Adipocyte (in vitro differentiated cells): ENCODE measurements at regions not wholly inside any gene's neighbourhood (a gene's known extent, or its start where the extent isn't known, plus 50 kb on each side); places are given as distances from the start of the nearest gene placed in this dataset.

Experiments
- DNase-seq: peaks from one replicate; pipeline ENCODE4 v3.0.0-alpha.2; 2015; ENCODE audit warnings: low read depth
- H3K27me3 ChIP-seq: replicated peaks from 2 replicates; pipeline ENCODE4 v1.7.0; 2013; ENCODE audit warnings: mild to moderate bottlenecking, low read length, moderate library complexity; ENCODE audit not compliant: control insufficient read depth, insufficient read depth
- H3K36me3 ChIP-seq: 2 replicates; pipeline ENCODE4 v1.7.0; 2013; ENCODE audit warnings: low read length, mild to moderate bottlenecking, moderate library complexity; ENCODE audit not compliant: control insufficient read depth, insufficient read depth, severe bottlenecking
- H3K4me1 ChIP-seq: 2 replicates; pipeline ENCODE4 v1.7.0; 2013; ENCODE audit warnings: mild to moderate bottlenecking, low read length, moderate library complexity; ENCODE audit not compliant: control insufficient read depth, insufficient read depth
- H3K4me3 ChIP-seq: 2 replicates; pipeline ENCODE4 v1.7.0; 2013; ENCODE audit warnings: mild to moderate bottlenecking, low read length, moderate library complexity
- H3K9ac ChIP-seq: 2 replicates; pipeline ENCODE4 v1.7.0; 2013; ENCODE audit warnings: mild to moderate bottlenecking, low read length, moderate library complexity
- H3K9me3 ChIP-seq: 2 replicates; pipeline ENCODE4 v1.7.0; 2013; ENCODE audit warnings: mild to moderate bottlenecking, low read length, moderate library complexity; ENCODE audit not compliant: control insufficient read depth

- Histone ChIP-seq H3K27me3 (no peaks in the 10 kb centered on the region), H3K4me3 (no peak overlapping the region), H3K9ac (no peak overlapping the region), H3K9me3 (peaks cover 8% of the 10 kb centered on the region), H3K36me3 (no peaks in the 10 kb centered on the region), H3K4me1 (peaks cover 30% of the 10 kb centered on the region)
- no peak for DNase-seq
These were observed 50.3 kb upstream of the STX16 start for GRCh38 chr20:58600756-58601155.

DNA sequence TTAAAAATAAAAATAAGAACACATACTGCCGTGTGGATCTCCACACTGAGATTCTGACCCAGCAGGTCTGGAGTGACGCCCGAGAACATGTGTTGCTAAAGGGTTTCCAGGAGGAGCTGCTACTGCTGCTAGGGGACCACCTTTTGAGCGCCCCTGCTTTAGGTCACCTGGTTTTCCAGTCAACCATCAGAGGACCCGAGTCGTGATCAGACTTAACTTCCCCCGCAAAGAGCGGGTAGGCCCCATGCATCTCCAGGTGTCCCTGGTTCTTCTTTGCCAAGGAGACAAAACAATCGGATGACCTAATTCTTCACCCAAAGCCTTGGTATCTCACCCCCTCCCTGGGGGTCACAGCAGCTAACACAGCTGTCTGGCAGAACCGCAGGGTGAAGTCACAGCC lies 51.1 kb upstream of the STX16 start:
- no peaks in the 10 kb centered on the region for H3K36me3 ChIP-seq
- no peaks in the 10 kb centered on the region for H3K27me3 ChIP-seq
- DNase-seq, result no peak
- H3K4me1 ChIP-seq, result peaks cover 30% of the 10 kb centered on the region
- H3K9ac ChIP-seq, result no peak overlapping the region
- H3K4me3 ChIP-seq, result no peak overlapping the region
- peaks cover 8% of the 10 kb centered on the region for H3K9me3 ChIP-seq

GRCh38 chr20:58598211-58599015 lies 52.7 kb upstream of the STX16 start:
- H3K4me1 ChIP-seq, result peaks cover 22% of the 10 kb centered on the region
- DNase-seq, result peak; percentile 78
- peaks cover 8% of the 10 kb centered on the region for H3K9me3 ChIP-seq
- H3K36me3 ChIP-seq, result no peaks in the 10 kb centered on the region
- H3K4me3 ChIP-seq, result no peak overlapping the region
- no peaks in the 10 kb centered on the region for H3K27me3 ChIP-seq
- no peak overlapping the region for H3K9ac ChIP-seq

- peaks cover 5% of the 10 kb centered on the region for H3K9me3 ChIP-seq
- DNase-seq, result peak; percentile 17
- H3K4me3 ChIP-seq, result no peak overlapping the region
- H3K9ac ChIP-seq, result peak overlapping the region; percentile 28
- no peaks in the 10 kb centered on the region for H3K36me3 ChIP-seq
- no peaks in the 10 kb centered on the region for H3K27me3 ChIP-seq
- H3K4me1 ChIP-seq, result peaks cover 22% of the 10 kb centered on the region
These were observed 53.7 kb upstream of the STX16 start for GRCh38 chr20:58597249-58597891.

GRCh38 chr20:58596750-58597248 lies 54.3 kb upstream of the STX16 start:
- Histone ChIP-seq H3K4me3 (no peak overlapping the region), H3K4me1 (peaks cover 22% of the 10 kb centered on the region), H3K27me3 (no peaks in the 10 kb centered on the region), H3K36me3 (no peaks in the 10 kb centered on the region), H3K9me3 (peaks cover 5% of the 10 kb centered on the region), H3K9ac (peak overlapping the region; percentile 28)
- DNase-seq, result peak; percentile 26

- H3K36me3 ChIP-seq, result no peaks in the 10 kb centered on the region
- H3K4me1 ChIP-seq, result peaks cover 22% of the 10 kb centered on the region
- DNase-seq, result no peak
- H3K4me3 ChIP-seq, result no peak overlapping the region
- H3K9ac ChIP-seq, result no peak overlapping the region
- H3K27me3 ChIP-seq, result peaks cover 4% of the 10 kb centered on the region
- H3K9me3 ChIP-seq, result peaks cover 5% of the 10 kb centered on the region
These were observed 54.8 kb upstream of the STX16 start for GRCh38 chr20:58596244-58596643.

DNA sequence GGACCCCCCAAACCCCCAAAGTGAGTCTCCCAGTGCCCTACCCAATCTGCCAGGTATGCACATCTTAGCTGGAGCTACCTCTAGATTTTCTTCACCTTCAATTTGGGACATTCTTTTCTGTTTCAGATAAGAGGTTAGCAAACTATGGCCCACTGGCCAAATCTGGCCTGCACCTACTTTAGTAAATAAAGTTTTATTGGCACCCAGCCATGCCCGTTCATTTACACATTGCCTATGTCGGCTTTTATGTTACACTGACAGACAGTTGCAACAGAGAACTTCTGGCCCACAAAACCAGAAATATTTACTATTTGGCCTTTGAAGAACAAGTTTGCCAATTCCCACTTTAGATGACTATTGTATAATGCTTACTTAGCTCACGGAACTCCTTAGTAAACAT lies 55.9 kb upstream of the STX16 start:
- Histone ChIP-seq H3K27me3 (peaks cover 9% of the 10 kb centered on the region), H3K36me3 (no peaks in the 10 kb centered on the region), H3K4me3 (no peak overlapping the region), H3K9me3 (peaks cover 5% of the 10 kb centered on the region), H3K4me1 (peaks cover 22% of the 10 kb centered on the region), H3K9ac (no peak overlapping the region)
- DNase-seq, result no peak

DNA sequence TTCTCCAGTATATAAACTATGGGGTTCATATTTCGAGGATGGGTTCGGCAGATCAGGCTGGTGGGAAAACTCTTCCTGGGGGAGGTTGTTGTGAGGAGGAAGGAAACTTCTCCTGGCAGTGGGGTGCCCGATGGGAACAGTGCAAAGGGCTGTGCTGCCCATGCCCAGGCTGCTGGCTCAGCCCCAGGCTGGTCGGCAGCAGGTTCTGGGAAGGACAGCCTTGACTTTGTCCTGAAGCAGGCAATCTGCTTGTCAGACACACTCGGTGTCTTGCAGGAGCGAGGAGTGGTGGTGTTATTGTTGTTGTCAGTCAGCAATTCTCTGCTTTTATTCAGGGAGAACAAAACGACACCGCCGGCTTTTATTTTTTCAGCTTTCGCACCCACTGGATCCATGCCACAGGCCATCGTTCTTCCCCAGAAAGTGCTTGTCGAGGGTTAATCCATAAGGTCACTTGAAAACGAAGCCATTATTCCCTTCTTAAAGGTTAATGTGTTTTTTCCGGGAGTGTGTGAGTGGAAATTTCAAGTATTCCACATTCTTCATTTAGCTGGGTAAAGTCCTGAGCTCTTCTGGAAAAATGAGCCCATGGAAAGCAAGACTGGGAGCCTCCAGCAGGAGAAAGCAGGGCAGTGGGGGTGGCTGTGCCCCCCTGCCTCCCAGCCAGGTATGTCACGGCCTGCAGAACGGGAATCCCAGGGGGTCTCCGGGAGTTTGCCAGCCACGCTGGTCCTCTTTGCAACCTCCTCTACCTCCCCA lies 57.0 kb upstream of the STX16 start:
- Histone ChIP-seq H3K4me3 (no peak overlapping the region), H3K36me3 (no peaks in the 10 kb centered on the region), H3K4me1 (peaks cover 22% of the 10 kb centered on the region), H3K9ac (no peak overlapping the region), H3K9me3 (peaks cover 5% of the 10 kb centered on the region), H3K27me3 (peaks cover 17% of the 10 kb centered on the region)
- no peak for DNase-seq

GRCh38 chr20:58592076-58592695 lies 58.9 kb upstream of the STX16 start:
- DNase-seq, result no peak
- Histone ChIP-seq H3K9ac (no peak overlapping the region), H3K36me3 (no peaks in the 10 kb centered on the region), H3K4me1 (peaks cover 7% of the 10 kb centered on the region), H3K4me3 (no peak overlapping the region), H3K9me3 (peaks cover 5% of the 10 kb centered on the region), H3K27me3 (peaks cover 17% of the 10 kb centered on the region)

DNA sequence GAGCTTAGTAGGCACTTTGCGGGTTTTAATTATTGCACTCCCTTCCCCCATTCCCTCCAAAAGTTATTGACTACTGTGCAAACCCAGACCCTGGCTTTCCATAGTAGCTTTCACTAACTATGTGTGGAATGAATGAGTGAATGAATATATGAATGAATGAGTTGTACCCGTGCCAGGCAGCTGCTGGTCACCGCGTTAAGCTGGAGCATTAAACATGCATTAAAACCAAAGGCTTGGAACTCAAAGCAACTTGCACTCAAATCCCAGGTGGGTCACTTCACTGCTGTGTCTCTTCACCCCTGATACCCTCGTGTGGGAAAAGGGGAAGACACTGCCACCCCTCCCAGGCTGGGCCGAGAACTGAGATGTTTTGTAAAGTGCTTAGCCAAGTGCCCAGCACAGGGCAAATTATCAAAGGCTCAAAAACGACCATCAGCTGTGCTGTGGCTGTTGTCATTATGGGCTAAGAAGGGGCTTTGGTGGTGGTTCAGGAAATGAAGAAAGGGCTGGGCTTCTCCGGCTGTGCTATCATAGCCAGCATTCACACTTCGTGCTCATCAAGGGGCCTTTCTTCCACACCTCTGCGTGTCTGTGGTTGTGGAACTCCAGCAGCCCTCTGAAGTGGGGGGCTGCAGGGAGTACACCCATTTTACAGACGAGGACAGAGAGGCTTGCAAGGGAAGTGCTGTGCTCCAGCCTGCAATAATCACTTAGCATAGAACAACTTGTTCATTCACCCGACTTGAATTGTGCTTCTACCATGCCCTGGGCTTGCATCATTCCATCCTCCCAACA lies 60.2 kb upstream of the STX16 start:
- Histone ChIP-seq H3K27me3 (peaks cover 17% of the 10 kb centered on the region), H3K4me1 (no peaks in the 10 kb centered on the region), H3K9ac (no peak overlapping the region), H3K9me3 (no peaks in the 10 kb centered on the region), H3K36me3 (no peaks in the 10 kb centered on the region), H3K4me3 (no peak overlapping the region)
- no peak for DNase-seq
